ENCODE measurements at regions not wholly inside any gene's neighbourhood (a gene's known extent, or its start where the extent isn't known, plus 50 kb on each side); places are given as distances from the start of the nearest gene placed in this dataset.

DNA sequence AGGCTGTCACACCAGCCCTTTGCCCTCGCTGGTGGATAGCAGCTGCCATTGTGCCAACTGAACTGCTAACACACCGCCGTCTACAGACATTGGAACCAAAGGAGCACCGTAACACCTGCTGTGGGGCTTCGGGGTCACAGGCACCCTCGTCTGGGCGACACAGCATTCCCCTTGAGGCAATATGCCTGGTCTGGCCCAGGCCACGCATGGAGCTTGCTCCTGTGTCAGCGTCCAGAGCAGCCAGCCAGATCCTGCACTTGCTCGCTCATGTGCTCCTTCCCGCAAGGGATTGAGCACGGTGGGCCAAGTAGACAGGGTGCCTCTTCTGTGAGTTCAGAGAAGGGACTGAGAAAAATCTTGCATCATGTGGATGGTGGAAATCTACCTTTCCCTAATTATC is 314.6 kb upstream of the PLD5 start:
- TF ChIP-seq, protein P1, sequence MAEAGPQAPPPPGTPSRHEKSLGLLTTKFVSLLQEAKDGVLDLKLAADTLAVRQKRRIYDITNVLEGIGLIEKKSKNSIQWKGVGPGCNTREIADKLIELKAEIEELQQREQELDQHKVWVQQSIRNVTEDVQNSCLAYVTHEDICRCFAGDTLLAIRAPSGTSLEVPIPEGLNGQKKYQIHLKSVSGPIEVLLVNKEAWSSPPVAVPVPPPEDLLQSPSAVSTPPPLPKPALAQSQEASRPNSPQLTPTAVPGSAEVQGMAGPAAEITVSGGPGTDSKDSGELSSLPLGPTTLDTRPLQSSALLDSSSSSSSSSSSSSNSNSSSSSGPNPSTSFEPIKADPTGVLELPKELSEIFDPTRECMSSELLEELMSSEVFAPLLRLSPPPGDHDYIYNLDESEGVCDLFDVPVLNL (IDR thresholded peaks at IDR 0.05; ENCODE audit: low read depth, low read length): no peak
- TF ChIP-seq, protein P2, sequence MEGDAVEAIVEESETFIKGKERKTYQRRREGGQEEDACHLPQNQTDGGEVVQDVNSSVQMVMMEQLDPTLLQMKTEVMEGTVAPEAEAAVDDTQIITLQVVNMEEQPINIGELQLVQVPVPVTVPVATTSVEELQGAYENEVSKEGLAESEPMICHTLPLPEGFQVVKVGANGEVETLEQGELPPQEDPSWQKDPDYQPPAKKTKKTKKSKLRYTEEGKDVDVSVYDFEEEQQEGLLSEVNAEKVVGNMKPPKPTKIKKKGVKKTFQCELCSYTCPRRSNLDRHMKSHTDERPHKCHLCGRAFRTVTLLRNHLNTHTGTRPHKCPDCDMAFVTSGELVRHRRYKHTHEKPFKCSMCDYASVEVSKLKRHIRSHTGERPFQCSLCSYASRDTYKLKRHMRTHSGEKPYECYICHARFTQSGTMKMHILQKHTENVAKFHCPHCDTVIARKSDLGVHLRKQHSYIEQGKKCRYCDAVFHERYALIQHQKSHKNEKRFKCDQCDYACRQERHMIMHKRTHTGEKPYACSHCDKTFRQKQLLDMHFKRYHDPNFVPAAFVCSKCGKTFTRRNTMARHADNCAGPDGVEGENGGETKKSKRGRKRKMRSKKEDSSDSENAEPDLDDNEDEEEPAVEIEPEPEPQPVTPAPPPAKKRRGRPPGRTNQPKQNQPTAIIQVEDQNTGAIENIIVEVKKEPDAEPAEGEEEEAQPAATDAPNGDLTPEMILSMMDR (IDR thresholded peaks at IDR 0.05 in 2 of 3, conservative IDR thresholded peaks at IDR 0.05 in 1 of 3; ENCODE audit: control insufficient read depth in 2 of 3, extremely low read depth in 1 of 3, insufficient read depth in 1 of 3, low read depth in 3 of 3, low read length in 3 of 3): no peak
- TF ChIP-seq, protein P3, sequence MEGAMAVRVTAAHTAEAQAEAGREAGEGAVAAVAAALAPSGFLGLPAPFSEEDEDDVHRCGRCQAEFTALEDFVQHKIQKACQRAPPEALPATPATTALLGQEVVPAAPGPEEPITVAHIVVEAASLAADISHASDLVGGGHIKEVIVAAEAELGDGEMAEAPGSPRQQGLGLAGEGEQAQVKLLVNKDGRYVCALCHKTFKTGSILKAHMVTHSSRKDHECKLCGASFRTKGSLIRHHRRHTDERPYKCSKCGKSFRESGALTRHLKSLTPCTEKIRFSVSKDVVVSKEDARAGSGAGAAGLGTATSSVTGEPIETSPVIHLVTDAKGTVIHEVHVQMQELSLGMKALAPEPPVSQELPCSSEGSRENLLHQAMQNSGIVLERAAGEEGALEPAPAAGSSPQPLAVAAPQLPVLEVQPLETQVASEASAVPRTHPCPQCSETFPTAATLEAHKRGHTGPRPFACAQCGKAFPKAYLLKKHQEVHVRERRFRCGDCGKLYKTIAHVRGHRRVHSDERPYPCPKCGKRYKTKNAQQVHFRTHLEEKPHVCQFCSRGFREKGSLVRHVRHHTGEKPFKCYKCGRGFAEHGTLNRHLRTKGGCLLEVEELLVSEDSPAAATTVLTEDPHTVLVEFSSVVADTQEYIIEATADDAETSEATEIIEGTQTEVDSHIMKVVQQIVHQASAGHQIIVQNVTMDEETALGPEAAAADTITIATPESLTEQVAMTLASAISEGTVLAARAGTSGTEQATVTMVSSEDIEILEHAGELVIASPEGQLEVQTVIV (IDR thresholded peaks at IDR 0.05; ENCODE audit: borderline replicate concordance, partially characterized antibody): no peak
- TF ChIP-seq YBX1 (IDR thresholded peaks at IDR 0.05) (no peak), EP300 (IDR thresholded peaks at IDR 0.05; ENCODE audit: borderline replicate concordance in 1 of 2, control insufficient read depth in 1 of 2, low read depth in 2 of 2, low read length in 2 of 2) (no peak), CBFB (IDR thresholded peaks at IDR 0.05; ENCODE audit: low read depth) (no peak), GABPA (IDR thresholded peaks at IDR 0.05; ENCODE audit: low read depth) (no peak), POU2F2 (IDR thresholded peaks at IDR 0.05; ENCODE audit: borderline replicate concordance, low read depth, low read length) (no peak), SP1 (IDR thresholded peaks at IDR 0.05; ENCODE audit: low read depth, low read length) (no peak), NRF1 (conservative IDR thresholded peaks at IDR 0.05; ENCODE audit: low read depth, low read length) (no peak)
- TF ChIP-seq, protein P4, sequence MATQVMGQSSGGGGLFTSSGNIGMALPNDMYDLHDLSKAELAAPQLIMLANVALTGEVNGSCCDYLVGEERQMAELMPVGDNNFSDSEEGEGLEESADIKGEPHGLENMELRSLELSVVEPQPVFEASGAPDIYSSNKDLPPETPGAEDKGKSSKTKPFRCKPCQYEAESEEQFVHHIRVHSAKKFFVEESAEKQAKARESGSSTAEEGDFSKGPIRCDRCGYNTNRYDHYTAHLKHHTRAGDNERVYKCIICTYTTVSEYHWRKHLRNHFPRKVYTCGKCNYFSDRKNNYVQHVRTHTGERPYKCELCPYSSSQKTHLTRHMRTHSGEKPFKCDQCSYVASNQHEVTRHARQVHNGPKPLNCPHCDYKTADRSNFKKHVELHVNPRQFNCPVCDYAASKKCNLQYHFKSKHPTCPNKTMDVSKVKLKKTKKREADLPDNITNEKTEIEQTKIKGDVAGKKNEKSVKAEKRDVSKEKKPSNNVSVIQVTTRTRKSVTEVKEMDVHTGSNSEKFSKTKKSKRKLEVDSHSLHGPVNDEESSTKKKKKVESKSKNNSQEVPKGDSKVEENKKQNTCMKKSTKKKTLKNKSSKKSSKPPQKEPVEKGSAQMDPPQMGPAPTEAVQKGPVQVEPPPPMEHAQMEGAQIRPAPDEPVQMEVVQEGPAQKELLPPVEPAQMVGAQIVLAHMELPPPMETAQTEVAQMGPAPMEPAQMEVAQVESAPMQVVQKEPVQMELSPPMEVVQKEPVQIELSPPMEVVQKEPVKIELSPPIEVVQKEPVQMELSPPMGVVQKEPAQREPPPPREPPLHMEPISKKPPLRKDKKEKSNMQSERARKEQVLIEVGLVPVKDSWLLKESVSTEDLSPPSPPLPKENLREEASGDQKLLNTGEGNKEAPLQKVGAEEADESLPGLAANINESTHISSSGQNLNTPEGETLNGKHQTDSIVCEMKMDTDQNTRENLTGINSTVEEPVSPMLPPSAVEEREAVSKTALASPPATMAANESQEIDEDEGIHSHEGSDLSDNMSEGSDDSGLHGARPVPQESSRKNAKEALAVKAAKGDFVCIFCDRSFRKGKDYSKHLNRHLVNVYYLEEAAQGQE (IDR thresholded peaks at IDR 0.05; ENCODE audit: low read depth, low read length): no peak

All from GM12878 (cell line).